ENCODE measurements at regions not wholly inside any gene's neighbourhood (a gene's known extent, or its start where the extent isn't known, plus 50 kb on each side); places are given as distances from the start of the nearest gene placed in this dataset.

DNA sequence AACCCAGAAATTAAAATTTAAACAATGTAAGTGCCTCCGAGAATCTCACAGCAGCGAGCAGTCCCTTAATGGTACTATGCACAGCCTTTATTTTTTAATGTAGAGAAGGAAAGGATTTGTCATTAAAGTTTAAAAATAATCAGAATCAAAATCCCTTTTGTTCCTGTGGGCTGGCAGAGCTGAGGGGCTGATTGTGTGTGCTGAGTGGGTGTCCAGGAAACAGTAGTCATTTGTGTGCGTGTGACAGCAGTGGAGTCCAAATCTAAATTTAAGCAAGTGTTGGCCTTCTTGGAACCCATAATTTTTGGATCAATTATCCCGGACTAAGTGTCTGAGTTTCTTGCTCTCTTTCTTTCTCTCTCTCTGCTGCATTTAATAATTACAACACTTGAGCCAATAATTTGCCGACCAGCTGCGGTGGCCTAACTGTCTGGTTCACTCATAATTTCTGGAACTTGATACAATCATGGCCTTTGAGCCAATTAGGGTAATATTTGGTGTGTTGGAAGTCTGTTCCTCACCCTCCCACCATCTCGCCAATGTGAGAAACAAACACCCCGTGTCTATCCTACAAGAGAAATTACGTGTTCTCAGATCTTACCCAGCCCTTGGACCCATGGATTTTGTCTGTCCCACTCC, 528.0 kb downstream of the SOX6 start:
- peaks cover 28% of the 10 kb centered on the region for H3K4me1 Mint-ChIP-seq (ENCODE audit: unreplicated experiment)
- H3K27ac Mint-ChIP-seq (ENCODE audit: unreplicated experiment) = no peak overlapping the region
- H3K9me3 Mint-ChIP-seq (ENCODE audit: unreplicated experiment) = no peaks in the 10 kb centered on the region
- TF ChIP-seq, protein P1, sequence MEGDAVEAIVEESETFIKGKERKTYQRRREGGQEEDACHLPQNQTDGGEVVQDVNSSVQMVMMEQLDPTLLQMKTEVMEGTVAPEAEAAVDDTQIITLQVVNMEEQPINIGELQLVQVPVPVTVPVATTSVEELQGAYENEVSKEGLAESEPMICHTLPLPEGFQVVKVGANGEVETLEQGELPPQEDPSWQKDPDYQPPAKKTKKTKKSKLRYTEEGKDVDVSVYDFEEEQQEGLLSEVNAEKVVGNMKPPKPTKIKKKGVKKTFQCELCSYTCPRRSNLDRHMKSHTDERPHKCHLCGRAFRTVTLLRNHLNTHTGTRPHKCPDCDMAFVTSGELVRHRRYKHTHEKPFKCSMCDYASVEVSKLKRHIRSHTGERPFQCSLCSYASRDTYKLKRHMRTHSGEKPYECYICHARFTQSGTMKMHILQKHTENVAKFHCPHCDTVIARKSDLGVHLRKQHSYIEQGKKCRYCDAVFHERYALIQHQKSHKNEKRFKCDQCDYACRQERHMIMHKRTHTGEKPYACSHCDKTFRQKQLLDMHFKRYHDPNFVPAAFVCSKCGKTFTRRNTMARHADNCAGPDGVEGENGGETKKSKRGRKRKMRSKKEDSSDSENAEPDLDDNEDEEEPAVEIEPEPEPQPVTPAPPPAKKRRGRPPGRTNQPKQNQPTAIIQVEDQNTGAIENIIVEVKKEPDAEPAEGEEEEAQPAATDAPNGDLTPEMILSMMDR (IDR thresholded peaks at IDR 0.05) = no peak
- no peaks in the 10 kb centered on the region for H3K36me3 Mint-ChIP-seq (ENCODE audit: unreplicated experiment)
- H3K27me3 Mint-ChIP-seq (ENCODE audit: unreplicated experiment) = no peaks in the 10 kb centered on the region
- DNase-seq (ENCODE audit: extremely low spot score, unreplicated experiment) = no peak
- no peak overlapping the region for H3K4me3 Mint-ChIP-seq (ENCODE audit: unreplicated experiment)

DNA sequence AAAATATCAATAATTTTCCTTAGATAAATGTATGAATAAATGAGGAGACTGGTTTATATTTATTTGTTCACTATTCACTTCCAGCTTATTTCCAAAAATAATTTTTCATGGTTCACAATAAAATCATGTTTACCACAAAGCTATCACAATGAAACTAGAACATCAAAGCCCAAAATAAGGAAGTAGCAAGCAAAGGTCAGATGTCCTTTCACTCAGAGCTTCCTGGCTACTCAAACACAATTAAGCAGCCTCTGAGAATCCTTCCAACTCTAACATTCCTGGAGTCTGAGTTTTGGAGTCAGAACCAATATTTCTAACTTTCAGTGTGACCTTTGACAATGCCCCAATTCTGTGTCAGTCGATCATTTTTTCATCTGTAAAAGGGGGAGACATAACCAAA, 527.0 kb downstream of the SOX6 start:
- Mint-ChIP-seq H3K4me1 (ENCODE audit: unreplicated experiment) (peaks cover 21% of the 10 kb centered on the region), H3K27ac (ENCODE audit: unreplicated experiment) (no peak overlapping the region)

DNA sequence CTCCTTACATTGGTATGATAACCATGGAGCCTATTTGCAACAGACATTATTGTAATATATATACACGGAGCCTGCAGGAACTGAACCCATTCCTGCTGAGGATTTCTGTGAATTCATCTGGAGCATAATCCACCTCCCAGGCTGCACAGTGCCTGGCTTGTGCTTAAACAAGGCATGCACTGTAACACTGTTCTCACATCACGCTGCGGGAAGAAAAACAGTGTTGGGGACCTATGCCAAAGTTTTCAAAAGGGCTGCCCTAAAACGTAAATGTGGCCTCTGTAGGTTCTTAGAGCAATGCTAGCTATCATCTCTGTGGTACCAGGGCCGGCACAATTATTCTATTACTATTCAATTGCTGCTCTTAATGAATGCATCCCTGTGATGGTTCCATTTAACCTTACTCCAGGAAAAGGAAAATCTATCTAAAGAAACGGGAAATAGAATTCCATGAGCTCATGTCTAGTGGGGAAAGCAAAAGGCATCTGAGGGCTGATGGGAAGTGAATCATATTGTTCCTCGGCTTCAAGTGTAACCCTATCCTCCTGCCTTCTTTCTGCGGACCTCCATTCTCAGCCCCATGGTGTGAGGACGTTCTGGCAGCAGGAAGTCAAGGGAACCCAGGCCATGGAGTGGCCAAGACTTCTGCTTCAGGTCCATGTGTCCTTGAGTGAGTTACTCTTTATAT, 525.5 kb downstream of the SOX6 start:
- Mint-ChIP-seq H3K27ac (ENCODE audit: unreplicated experiment) (no peak overlapping the region), H3K4me1 (ENCODE audit: unreplicated experiment) (peaks cover 16% of the 10 kb centered on the region), H3K36me3 (ENCODE audit: unreplicated experiment) (no peaks in the 10 kb centered on the region)

More for the DNA sequence above, 527.0 kb downstream of the SOX6 start:
- DNase-seq (ENCODE audit: extremely low spot score, unreplicated experiment) = no peak
- no peaks in the 10 kb centered on the region for H3K9me3 Mint-ChIP-seq (ENCODE audit: unreplicated experiment)
- no peaks in the 10 kb centered on the region for H3K36me3 Mint-ChIP-seq (ENCODE audit: unreplicated experiment)
- no peak overlapping the region for H3K4me3 Mint-ChIP-seq (ENCODE audit: unreplicated experiment)
- no peaks in the 10 kb centered on the region for H3K27me3 Mint-ChIP-seq (ENCODE audit: unreplicated experiment)
- TF ChIP-seq, protein P1 (IDR thresholded peaks at IDR 0.05) = no peak

DNA sequence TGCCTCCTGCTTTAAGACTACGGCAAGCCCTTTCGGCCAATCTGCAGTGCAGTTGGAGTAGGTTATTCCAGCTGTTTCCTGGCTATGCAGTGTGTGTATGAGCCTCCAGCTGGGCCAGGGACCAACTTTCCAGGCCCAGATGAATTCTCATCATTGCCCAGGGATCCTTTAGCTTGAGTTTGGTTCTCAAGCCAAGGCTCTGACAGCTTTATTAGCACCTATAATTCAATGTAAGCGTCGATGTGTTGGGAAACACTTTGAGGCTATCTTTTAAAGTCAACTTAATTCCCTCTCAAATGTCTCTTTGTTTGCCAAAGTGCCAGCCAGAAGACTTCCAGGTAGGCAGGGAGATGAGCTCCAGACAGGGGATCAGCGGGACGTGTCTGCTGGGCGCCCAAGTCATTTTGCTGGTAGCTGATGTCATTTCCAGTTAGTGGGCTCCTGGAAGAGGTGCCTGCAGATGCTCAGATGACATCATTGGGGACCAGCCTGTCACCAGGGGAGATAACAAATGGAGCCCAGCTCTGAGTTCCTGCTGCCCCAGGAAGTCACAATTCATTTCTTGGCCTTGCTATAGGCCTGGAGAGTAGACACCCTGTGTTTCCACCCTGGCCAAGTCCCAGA, 520.4 kb downstream of the SOX6 start:
- Mint-ChIP-seq H3K36me3 (ENCODE audit: unreplicated experiment) (no peaks in the 10 kb centered on the region), H3K4me3 (ENCODE audit: unreplicated experiment) (no peak overlapping the region), H3K27me3 (ENCODE audit: unreplicated experiment) (no peaks in the 10 kb centered on the region), H3K4me1 (ENCODE audit: unreplicated experiment) (peaks cover 4% of the 10 kb centered on the region), H3K27ac (ENCODE audit: unreplicated experiment) (no peak overlapping the region), H3K9me3 (ENCODE audit: unreplicated experiment) (no peaks in the 10 kb centered on the region)
- no peak for DNase-seq (ENCODE audit: extremely low spot score, unreplicated experiment)
- TF ChIP-seq, protein P1 (IDR thresholded peaks at IDR 0.05) = no peak

More for the DNA sequence above, 525.5 kb downstream of the SOX6 start:
- Mint-ChIP-seq H3K27me3 (ENCODE audit: unreplicated experiment) (no peaks in the 10 kb centered on the region), H3K9me3 (ENCODE audit: unreplicated experiment) (no peaks in the 10 kb centered on the region), H3K4me3 (ENCODE audit: unreplicated experiment) (no peak overlapping the region)
- DNase-seq (ENCODE audit: extremely low spot score, unreplicated experiment) = no peak
- TF ChIP-seq, protein P1 (IDR thresholded peaks at IDR 0.05) = no peak

DNA sequence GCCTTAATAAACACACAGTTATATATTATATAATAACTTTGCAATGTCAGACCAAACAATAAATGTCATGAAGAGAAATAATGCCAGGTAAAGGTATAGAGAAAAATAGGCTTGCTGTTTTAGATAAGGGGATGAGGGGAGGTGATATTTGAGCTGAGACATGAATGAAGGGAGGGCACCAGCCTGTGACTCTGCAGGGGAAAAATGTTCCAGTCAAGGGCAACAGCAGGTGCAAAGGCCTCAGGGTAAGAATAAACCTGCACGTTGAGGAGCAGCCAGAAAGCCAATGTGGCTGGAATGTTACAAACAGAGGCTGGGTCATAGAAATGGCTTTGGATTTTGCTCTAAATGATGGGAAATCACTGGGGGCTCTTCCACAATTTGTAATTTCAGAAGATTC, 519.6 kb downstream of the SOX6 start:
- Mint-ChIP-seq H3K4me3 (ENCODE audit: unreplicated experiment) (no peak overlapping the region), H3K9me3 (ENCODE audit: unreplicated experiment) (no peaks in the 10 kb centered on the region), H3K27me3 (ENCODE audit: unreplicated experiment) (no peaks in the 10 kb centered on the region), H3K27ac (ENCODE audit: unreplicated experiment) (no peak overlapping the region), H3K36me3 (ENCODE audit: unreplicated experiment) (no peaks in the 10 kb centered on the region), H3K4me1 (ENCODE audit: unreplicated experiment) (peaks cover 3% of the 10 kb centered on the region)
- no peak for DNase-seq (ENCODE audit: extremely low spot score, unreplicated experiment)
- TF ChIP-seq, protein P1 (IDR thresholded peaks at IDR 0.05) = no peak

Measured in osteocyte (in vitro differentiated cells).